ENCODE measurements at regions not wholly inside any gene's neighbourhood (a gene's known extent, or its start where the extent isn't known, plus 50 kb on each side); places are given as distances from the start of the nearest gene placed in this dataset.
A peak's percentile ranks its signal among the peaks of the same experiment; 100 is the strongest.

DNA sequence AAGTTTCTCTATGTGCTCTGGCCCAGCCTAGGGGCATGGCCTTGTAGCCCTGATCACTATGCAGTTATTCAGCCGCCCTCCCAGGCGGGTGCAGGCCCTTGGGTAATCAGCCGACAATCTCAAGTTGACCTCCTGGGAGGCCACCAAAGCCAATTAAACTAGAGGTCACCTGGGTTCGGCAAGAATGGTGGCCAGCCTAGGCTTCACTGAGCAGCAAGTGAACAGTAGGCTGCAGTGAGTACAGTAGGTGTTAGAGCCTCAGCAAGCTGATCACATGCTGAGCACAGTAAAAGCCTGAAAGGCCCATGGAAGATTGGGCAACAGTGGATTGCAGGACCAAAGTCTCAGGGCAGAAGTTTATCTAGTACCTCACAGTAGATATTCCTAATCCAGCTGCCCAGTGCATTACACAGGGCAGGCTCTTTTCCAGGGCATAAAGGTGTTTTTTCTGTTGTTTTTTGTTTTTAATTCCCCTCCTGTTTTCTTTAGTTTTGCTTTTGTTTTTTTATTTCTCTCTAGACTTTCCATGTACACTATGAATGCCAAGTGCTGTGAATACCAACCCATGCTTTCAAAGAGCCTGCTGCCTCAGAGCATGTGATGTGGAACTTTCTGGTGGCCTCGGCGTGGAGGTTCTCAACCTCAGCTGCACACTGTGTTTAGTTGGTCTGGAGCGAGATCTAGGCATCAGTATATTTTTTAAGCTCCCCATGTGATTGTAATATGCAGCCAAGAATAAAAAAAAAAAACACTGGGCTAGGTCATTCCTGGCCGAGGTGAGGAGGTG, 55.9 kb upstream of the ATL2 start (continued):
- TF ChIP-seq, protein P1, sequence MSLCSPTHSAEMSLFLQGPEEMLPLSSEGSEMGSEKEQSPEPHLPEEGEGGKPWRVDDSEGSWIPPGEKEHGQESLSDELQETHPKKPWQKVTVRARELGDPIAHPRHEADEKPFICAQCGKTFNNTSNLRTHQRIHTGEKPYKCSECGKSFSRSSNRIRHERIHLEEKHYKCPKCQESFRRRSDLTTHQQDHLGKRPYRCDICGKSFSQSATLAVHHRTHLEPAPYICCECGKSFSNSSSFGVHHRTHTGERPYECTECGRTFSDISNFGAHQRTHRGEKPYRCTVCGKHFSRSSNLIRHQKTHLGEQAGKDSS (CRISPR knock-in tag; IDR thresholded peaks at IDR 0.05; ENCODE audit: borderline replicate concordance, low read depth): peak; percentile 86; the same call in 1 of the 2 replicates
- 0 out of 2 replicates have a peak, but pooled peaks have one; percentile 40 for TF ChIP-seq ZNF589 (CRISPR knock-in tag; conservative IDR thresholded peaks at IDR 0.05)
- TF ChIP-seq, protein P2, sequence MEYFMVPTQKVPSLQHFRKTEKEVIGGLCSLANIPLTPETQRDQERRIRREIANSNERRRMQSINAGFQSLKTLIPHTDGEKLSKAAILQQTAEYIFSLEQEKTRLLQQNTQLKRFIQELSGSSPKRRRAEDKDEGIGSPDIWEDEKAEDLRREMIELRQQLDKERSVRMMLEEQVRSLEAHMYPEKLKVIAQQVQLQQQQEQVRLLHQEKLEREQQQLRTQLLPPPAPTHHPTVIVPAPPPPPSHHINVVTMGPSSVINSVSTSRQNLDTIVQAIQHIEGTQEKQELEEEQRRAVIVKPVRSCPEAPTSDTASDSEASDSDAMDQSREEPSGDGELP (IDR thresholded peaks at IDR 0.05; ENCODE audit: borderline replicate concordance, low read depth): peak; percentile 81
- TF ChIP-seq ZNF543 (CRISPR knock-in tag; IDR thresholded peaks at IDR 0.05): peak; percentile 96
- no peak for TF ChIP-seq SMAD1 (CRISPR knock-in tag; IDR thresholded peaks at IDR 0.05; ENCODE audit: borderline replicate concordance, low read depth)
- peak; percentile 85 for TF ChIP-seq ZNF329 (CRISPR knock-in tag; IDR thresholded peaks at IDR 0.05; ENCODE audit: low read depth)
- TF ChIP-seq, protein P3, sequence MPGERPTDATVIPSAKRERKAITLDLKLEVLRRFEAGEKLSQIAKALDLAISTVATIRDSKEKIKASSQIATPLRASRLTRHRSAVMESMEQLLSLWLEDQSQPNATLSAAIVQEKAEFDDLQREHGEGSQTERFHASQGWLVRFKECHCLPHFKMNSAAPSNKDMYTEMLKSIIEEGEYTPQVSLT (CRISPR knock-in tag; IDR thresholded peaks at IDR 0.05; ENCODE audit: borderline replicate concordance, low read depth): no peak
- TF ChIP-seq MEF2D (CRISPR knock-in tag; IDR thresholded peaks at IDR 0.05): peak; percentile 94
- TF ChIP-seq KIAA2018 (CRISPR knock-in tag; IDR thresholded peaks at IDR 0.05; ENCODE audit: borderline replicate concordance): no peak
- TF ChIP-seq TEAD2 (CRISPR knock-in tag; IDR thresholded peaks at IDR 0.05): no peak
- peak; percentile 92 for TF ChIP-seq ZNF709 (CRISPR knock-in tag; IDR thresholded peaks at IDR 0.05)
- TF ChIP-seq POLR2AphosphoS5 (IDR thresholded peaks at IDR 0.05; ENCODE audit: low read depth, low read length): no peak
- TF ChIP-seq CBX5 (CRISPR knock-in tag; IDR thresholded peaks at IDR 0.05; ENCODE audit: borderline replicate concordance): peak; percentile 100
- TF ChIP-seq ZBTB14 (CRISPR knock-in tag; IDR thresholded peaks at IDR 0.05): no peak
- TF ChIP-seq LCORL (IDR thresholded peaks at IDR 0.05): peak; percentile 58
- peak; percentile 99 for TF ChIP-seq LCORL (CRISPR knock-in tag; IDR thresholded peaks at IDR 0.05)
- TF ChIP-seq KDM5A (IDR thresholded peaks at IDR 0.05; ENCODE audit: borderline replicate concordance, low read length): peak; percentile 28; the same call in 1 of the 2 replicates
- peak; percentile 79; the same call in 1 of the 2 replicates for TF ChIP-seq ZNF121 (CRISPR knock-in tag; IDR thresholded peaks at IDR 0.05)
